GM18870 (cell line): ENCODE measurements at regions not wholly inside any gene's neighbourhood (a gene's known extent, or its start where the extent isn't known, plus 50 kb on each side); places are given as distances from the start of the nearest gene placed in this dataset.

Experiments
- ATAC-seq: cut with Tn5 transposase; IDR thresholded peaks from one replicate; pipeline ENCODE4 v1.9.1; 2021; ENCODE audit warnings: moderate library complexity; ENCODE audit not compliant: unreplicated experiment

DNA sequence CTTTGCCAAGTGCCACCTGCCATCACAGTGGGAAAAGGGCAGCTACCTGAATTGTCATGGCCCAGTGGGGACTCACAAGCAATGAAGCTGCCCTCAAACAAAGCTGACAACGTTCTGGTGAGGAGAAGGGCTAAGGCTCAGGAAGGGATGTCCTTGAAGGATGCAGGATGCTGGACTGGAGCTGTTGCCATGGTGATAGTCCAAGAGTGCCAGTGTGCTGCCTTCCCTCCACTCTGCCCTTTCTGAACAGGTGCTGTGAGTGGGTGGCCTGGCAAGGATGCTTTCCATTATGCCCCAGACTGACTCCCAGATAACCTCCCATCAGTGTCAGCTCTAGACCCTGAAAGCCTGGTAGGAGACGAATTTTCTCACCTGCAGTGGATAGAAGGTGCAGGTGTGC is 137.8 kb upstream of the GYPC start:
- ATAC-seq, result no peak

DNA sequence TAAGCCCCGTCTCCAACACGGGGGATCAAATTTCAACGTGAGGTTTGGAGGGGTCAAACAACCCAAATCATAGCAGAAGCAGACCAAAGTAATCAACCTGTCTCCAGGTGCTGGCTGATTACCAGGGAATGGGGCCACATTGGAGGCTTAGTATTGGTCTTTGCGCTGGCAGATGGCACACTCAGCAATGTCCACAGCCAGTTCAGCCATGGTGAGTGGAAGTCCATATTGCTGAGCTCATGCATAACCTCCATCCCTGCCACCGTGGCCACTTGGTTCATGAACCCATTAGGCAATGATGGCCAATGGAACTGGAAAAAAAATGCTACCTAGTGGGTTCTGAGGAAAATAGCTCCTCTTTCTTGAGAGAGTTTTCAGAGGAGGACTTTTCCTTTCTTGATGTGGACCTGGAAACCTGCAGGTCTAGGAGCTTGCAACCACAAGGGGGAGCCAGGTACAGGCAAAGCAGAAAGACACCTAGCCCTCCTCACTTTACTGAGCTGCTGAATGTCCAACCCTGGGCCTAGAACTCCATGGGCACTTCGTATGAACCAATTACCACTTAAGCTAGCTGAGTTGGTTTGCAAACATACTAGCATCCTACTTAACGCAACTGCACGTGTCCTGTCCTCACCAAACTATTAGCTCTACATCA is 128.0 kb upstream of the GYPC start:
- ATAC-seq, result peak; percentile 73

DNA sequence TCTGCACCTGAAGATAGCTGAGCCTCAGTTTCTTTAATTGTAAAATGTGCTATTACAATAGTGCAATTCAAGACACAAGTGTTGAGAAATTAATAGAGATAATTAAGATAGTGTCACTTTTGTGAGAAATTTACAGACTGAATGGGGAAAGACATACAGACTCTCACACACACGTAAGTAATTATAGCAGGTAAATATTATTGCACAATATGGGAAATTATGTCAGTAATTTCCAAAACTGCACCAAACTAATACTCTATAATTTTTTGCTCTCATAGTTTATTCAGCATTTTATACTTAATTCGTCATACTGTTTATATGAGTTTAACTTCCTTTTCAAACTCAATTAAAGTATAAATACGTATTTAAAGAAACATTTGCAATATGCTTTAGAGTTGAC is 124.9 kb upstream of the GYPC start:
- ATAC-seq, result no peak

DNA sequence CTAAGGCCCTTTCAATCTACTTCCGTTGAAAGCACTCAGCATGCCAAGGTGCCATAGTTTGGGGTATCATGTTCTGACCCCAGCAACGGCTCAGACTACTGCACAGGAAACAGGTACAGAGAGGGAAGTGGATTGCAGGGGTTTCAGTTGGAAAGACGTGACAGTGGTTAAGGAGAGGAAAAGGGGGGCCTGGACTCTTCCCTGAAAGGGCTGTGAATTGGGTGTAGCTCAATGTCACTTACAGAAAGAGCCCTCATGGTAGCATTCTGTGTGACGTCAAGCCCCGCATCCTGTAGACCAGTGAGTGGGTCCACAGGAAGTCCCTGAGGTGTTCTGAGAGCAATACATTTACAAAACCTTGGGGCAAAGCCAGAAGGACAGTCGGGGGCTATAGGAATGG is 121.5 kb upstream of the GYPC start:
- ATAC-seq, result no peak

DNA sequence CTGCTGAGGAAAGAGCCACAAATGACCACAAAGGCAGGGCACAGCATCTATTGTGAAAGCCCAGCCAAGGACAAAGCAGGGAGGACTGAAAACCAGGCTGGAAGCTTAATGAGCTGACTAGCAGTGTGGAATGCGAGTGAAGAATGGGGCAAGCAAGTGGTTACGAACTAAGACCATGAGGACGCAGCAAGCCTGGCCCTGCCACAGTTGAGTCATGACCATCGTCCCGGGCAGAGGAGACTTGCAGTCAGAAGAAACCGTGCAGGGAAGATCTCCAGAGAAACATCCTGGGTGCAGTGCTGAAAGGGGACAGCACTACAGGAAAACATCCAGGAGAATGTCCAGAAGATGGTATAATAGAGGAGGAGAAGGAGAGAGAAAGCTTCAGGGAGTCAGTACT is 120.5 kb upstream of the GYPC start:
- ATAC-seq, result no peak

DNA sequence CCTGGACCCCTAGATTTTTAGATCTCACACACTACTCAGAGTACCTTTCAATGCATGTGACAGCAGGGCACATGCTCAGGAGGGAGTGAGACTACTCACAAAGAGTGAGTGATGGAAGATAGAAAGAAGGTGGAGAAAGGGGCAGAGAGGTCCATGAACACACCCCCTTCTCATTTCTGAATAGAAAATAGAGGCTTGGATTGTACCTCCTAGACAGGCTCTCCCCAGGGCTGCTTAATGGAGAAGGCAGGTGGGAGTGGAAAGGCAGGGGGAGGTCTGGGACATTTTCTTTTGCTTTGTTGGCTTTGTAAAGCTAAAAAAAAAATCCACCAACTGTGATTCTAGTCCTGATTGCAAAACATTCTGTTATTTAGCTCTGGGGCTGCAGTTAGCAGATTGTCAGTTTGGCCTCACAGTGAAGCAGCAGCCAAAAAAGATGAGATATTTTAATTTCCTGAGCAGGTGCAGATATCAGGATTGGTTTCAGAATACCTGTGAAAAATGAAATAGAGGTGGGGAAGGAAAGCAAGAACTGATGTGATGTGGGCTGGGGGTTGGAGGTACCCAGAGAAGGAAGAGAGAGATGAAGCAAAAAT is 119.3 kb upstream of the GYPC start:
- no peak for ATAC-seq

DNA sequence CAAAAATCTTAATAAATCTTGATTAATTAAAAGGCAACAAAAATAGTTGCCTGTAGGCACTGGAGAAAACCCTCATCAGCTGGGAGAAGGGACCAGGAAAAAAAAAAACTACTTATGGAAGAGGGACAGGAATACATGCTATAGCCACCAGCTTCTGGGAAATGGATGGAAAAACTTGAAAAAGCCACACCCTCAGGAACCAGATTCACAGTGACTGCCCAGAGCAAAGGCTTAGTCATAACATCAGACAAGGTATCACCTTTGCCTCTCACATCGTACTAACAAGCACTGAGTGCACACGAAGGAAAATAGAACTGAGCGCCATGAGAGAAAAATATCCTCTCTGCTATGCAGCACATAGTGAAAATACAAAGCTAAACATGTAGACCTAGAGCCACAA is 116.9 kb upstream of the GYPC start:
- no peak for ATAC-seq

DNA sequence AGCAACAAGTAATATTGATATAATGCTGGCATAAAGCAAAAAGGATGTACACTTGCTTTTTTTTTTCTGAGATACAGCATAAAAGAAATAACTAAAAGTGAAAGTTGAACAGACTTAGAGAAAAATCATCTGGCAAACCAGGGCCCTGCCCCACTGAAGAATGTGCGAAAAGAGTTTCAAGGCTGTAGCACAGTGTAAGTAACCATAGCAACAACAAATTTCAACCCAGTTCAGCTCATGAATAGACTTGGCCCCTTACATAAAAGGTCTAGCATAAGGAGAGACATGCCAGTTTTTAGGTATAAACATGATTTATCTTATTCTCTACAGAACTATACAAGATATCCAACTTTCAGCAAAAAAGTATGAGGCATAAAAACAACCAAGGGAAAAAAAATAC is 113.7 kb upstream of the GYPC start:
- no peak for ATAC-seq

DNA sequence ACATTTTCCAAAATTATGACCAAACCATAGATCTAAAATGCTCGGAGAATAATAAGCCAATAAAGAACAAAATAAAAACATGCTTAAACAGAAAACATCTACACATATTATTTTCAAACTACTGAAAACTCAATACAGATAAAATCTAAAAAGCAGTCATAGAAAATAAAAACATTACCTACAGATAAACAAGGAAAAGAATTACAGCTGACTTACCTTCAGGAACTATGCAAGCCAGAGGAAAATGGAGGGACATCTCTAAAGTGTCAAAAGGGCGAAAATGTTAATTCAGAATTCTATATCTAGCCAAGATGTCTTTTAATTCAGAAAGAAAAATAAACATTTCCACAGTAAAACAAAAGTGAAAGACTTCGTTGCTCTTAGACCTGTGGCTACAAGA is 112.9 kb upstream of the GYPC start:
- ATAC-seq, result no peak

DNA sequence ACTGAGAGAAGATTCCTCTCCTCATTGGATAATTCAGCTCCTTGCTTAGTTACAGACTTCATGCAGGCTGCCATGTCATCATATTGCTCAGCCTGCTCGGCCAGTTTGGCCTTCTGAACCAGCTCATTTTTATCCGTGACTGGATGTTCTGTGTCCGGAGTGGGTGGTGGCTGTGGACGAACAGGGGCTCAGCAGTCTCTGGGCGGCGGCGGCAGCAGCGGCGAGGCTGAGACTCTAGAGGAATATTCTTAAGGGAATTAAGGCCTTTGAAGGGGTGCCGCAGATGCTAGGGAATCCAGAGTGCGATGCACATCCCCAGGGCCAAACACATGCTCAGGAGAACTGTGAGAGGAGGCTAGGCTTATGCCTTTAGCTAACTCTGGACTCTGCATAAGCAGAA is 97.9 kb upstream of the GYPC start:
- ATAC-seq, result no peak

DNA sequence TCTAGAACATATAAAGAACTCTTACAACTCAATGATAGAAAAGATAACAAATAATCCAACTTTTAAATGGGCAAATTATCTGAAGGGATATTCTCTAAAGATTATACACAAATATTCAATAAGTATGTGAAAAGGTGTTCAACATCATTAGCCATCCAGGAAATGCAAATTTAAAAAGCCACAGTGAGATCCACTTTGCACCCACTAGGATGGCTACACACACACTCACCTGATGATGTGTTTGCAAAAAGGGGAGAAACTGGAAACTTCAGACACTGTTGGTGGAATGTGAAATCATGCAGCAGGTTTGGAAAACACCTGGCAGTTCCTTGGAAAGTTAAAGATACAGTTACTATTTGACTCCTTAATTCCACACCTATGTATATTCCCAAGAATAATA is 87.2 kb upstream of the GYPC start:
- ATAC-seq, result no peak

DNA sequence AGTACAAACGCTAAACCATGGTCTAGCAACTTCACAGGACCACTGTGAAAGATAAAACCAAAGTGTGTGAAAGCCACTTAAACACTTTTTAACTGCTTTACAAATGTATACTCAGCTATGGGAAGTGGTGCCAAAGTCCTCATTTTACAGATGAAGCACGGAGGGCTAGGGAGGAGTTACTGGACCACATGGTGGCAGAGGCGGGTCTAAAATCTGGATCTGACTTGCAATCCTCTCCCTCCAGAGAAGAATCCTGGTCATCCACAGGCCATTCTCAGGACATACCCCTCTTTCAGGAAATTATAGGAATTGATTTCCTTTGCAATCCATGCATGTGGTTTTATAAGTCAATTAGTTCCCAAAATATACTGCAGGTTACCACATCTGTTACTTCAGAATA is 84.6 kb upstream of the GYPC start:
- ATAC-seq, result no peak

DNA sequence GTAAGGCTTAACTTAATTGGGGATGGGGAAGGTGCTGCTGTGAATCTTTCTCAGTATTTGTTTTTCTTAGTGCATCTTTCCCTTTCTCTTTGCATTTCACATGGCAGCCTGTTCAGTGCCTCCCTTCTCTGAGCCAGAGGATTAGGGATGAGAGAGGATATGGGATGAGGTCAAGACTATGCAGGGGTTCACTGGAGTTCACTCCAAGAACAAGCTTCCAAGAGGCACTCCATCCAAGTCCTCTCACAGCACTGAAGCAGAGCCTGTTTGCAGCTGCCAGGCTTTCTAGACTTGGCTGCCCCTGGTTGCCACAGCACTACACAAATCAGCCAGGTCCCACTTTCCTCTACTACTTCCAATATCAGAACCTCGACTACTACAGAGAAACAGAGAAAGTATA is 80.3 kb upstream of the GYPC start:
- ATAC-seq, result no peak

DNA sequence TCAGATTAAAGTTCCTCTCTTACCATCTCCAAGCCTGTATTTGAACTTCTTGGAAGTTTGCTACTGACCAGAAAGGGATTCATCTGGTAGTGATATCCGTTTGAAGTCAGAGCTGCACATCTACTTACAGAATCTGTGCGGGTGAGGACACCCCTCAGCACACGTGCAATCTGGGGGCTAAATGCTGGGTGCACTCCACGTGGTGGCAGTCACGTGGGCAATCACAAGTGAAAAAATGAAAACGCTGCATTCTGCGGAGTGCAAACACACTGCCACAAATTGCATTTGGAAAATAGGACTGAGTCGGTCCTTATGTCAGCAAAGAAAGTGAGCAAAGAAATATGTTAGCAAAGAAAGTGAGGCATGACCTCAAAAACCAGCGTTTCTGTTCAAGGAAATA is 76.1 kb upstream of the GYPC start:
- ATAC-seq, result no peak

DNA sequence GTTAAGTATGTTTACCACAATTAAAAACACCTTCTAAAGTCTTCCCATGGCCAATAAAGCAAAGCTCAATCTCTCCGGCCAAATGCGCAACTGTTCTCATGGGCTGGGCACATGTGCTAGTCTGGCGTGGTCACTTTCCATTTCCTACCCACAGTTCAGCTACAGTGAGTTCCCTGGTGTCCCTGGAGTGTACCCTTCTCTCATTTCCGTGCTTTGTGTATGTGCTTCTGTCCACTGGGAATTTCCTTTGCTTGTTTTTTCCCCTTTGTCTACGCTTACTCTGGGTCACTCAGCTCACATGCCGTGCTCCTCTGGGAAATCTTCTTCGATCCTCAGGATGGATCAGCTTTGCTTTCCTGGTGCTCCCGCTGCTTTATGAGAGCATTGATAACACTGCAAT is 69.6 kb upstream of the GYPC start:
- no peak for ATAC-seq

DNA sequence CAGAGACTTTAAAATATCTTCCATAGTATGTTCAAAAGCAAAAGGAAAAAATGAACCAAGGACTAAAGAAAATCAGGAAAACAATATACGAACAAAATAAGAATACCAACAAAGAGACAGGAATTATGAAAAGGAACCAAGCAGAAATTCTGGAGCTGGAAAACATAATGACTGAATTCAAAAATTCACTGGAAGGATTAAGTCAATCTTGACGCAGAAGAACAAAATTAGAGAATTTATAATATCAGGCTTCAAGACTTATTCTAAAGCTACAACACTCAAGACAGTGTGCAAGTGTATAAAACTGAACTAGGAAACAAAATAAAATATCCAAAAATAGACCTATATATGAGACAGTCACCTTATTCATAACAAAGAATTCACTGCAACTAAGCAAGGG is 56.9 kb upstream of the GYPC start:
- no peak for ATAC-seq

DNA sequence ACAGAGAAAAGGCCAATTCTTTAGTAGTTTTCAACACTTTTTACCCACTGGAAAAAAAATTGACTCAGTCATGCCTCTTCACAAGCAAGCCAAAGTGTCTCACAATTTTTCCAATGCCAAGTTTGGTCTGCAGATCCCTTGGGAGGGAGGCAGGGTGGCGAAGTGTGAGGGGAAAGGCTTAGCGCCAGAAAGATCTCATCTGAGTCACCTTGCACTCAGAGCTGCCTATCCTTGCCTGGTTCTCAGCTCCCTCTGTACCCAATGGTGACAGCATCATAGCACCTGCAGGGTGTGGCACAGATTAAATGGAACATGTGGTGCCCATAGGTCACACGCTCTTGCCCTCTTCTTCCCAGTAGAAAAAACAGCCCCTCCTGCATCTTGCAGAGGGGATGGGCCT is 55.2 kb upstream of the GYPC start:
- no peak for ATAC-seq

DNA sequence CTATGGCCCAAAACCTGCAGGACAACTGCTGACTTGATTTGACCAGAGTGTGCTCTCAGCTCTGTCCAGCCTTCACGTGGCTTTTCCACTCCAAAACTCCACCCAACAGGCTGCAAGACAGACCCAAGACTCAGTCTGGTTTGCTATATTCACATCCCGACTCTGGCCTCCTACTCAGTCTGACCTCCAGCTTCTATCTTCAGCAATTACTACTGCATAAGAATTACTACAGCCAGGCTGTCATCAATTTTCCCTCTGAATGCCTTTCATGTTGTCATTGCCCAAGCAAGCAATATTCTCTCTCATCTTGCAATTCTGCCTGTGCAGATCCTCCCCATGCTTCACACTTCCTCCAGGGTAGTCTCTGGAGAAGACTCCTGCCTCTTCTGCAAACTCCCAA is 53.6 kb upstream of the GYPC start:
- no peak for ATAC-seq
